BJ (cell line): ENCODE measurements at regions not wholly inside any gene's neighbourhood (a gene's known extent, or its start where the extent isn't known, plus 50 kb on each side); places are given as distances from the start of the nearest gene placed in this dataset.

ENCODE experiments used
- CTCF ChIA-PET: fragments of 350-600 bp; formaldehyde crosslinking; extraction: SDS; loops from one replicate; lab custom pipeline; 2021; ENCODE audit warnings: antibody characterized with exemption, inconsistent platforms; lab: Yijun Ruan, JAX
- POLR2A ChIA-PET: fragments of 300-600 bp; sonication (Branson Sonifier 250); formaldehyde crosslinking; extraction: SDS; loops from one replicate; lab custom pipeline; 2021; ENCODE audit warnings: antibody characterized with exemption; lab: Charles Lee
- DNase-seq: peaks from one replicate; pipeline ENCODE4 v3.0.0-alpha.2; 2011; ENCODE audit warnings: low read depth
- H3K27me3 ChIP-seq: 2 replicates; pipeline ENCODE4 v1.6.0; 2011; ENCODE audit warnings: low read length; ENCODE audit not compliant: control insufficient read depth, insufficient read depth
- H3K36me3 ChIP-seq: 2 replicates; pipeline ENCODE4 v1.5.1; 2011; ENCODE audit warnings: low read length; ENCODE audit not compliant: control insufficient read depth, insufficient read depth
- H3K4me3 ChIP-seq: 2 replicates; pipeline ENCODE4 v1.5.1; 2011; ENCODE audit warnings: low read depth, mild to moderate bottlenecking, control low read depth, low read length
- TF ChIP-seq, protein P1 (sequence below): IDR thresholded peaks from 2 replicates; pipeline ENCODE4 v1.5.1; 2011; ENCODE audit warnings: low read depth, mild to moderate bottlenecking, control low read depth, inconsistent platforms, low read length, moderate library complexity; ENCODE audit not compliant: insufficient read depth

DNA sequence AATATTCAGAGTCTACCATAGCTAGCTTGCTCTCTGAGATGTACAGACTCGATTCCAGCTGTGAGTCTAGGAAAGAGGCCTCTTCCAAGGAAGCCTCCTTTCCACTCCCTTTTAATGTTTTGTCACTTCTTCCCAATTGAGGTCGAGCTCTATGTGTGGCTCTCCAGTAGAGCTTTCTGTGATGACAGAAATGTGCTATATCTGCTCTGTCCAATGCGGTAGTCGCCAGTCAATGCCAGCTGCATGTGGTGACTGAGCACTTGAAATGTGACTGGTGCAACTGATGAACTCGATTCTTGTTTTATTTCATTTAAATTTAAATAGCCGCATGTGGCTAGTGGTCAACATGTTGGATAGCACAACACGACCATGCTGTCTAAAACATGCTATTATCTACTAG lies 387.0 kb upstream of the NRP1 start:
- TF ChIP-seq, protein P1, sequence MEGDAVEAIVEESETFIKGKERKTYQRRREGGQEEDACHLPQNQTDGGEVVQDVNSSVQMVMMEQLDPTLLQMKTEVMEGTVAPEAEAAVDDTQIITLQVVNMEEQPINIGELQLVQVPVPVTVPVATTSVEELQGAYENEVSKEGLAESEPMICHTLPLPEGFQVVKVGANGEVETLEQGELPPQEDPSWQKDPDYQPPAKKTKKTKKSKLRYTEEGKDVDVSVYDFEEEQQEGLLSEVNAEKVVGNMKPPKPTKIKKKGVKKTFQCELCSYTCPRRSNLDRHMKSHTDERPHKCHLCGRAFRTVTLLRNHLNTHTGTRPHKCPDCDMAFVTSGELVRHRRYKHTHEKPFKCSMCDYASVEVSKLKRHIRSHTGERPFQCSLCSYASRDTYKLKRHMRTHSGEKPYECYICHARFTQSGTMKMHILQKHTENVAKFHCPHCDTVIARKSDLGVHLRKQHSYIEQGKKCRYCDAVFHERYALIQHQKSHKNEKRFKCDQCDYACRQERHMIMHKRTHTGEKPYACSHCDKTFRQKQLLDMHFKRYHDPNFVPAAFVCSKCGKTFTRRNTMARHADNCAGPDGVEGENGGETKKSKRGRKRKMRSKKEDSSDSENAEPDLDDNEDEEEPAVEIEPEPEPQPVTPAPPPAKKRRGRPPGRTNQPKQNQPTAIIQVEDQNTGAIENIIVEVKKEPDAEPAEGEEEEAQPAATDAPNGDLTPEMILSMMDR: no peak
- Histone ChIP-seq H3K27me3 (no peaks in the 10 kb centered on the region), H3K36me3 (no peaks in the 10 kb centered on the region), H3K4me3 (no peak overlapping the region)
- POLR2A ChIA-PET: no interaction called here
- no peak for DNase-seq
- CTCF ChIA-PET: interaction anchor here (1.4 kb wide), 1 partner anchor 10 kb away, joined by 4 read pairs; no protein-coding TSS in a partner anchor

DNA sequence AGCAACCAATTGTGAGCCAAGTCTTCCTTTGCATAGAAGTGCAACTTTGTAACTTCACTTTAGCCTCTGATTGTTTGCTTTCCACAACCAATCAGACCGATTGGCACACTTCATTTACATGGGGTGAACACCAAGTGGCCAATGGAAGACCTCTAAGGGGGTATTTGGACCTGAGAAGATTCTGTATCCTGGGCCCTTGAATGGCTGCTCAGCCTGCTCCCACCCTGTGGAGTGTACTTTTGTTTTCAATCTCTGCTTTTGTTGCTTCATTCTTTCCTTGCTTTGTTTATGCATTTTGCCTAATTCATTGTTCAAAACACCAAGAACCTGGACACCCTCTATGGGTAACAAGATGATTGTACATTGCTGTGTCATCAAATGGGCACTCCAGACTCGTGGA lies 385.7 kb upstream of the NRP1 start:
- Histone ChIP-seq H3K36me3 (no peaks in the 10 kb centered on the region), H3K4me3 (no peak overlapping the region), H3K27me3 (no peaks in the 10 kb centered on the region; the same call in 1 of the 2 replicates)
- CTCF ChIA-PET: interaction anchor here (1.4 kb wide), 1 partner anchor 11 kb away, joined by 4 read pairs; no protein-coding TSS in a partner anchor
- TF ChIP-seq, protein P1: no peak
- no peak for DNase-seq
- POLR2A ChIA-PET: no interaction called here

DNA sequence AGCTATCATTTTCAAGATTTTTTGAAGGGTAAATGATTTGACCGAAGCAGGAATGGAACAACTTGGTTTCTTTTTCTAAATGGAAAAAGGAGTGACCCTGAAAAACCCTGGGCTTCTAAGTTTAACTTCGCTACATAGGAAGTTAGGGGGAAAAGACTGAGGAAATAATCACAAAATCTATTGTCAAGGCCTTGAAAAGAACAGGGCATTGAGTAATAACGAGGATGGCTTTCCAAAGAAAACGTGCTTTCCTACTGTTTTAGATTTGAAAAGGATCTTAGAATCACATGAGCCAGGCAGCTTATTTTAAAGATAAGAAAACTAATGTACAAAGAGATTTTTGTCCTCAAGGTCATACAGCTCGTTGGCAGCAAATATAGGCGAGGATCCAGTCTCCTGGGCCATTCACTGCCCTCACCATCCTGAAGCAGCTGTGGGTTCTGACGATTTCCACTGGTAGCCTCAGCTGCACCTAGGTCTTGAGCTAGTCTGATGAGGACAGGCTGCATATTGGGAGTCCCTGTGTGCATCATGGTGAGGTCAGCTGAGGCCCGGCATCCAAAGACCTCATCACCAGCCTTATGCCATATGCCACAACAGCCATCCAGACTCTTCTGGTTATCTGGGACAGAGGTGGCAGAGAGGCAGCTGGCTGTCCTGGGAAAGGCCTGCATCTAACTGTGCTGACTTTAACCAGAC lies 384.7 kb upstream of the NRP1 start:
- H3K4me3 ChIP-seq: no peak overlapping the region
- DNase-seq: no peak
- TF ChIP-seq, protein P1: no peak
- H3K36me3 ChIP-seq: no peaks in the 10 kb centered on the region
- H3K27me3 ChIP-seq: no peaks in the 10 kb centered on the region; the same call in 1 of the 2 replicates
- ChIA-PET CTCF (no interaction called here), POLR2A (no interaction called here)

DNA sequence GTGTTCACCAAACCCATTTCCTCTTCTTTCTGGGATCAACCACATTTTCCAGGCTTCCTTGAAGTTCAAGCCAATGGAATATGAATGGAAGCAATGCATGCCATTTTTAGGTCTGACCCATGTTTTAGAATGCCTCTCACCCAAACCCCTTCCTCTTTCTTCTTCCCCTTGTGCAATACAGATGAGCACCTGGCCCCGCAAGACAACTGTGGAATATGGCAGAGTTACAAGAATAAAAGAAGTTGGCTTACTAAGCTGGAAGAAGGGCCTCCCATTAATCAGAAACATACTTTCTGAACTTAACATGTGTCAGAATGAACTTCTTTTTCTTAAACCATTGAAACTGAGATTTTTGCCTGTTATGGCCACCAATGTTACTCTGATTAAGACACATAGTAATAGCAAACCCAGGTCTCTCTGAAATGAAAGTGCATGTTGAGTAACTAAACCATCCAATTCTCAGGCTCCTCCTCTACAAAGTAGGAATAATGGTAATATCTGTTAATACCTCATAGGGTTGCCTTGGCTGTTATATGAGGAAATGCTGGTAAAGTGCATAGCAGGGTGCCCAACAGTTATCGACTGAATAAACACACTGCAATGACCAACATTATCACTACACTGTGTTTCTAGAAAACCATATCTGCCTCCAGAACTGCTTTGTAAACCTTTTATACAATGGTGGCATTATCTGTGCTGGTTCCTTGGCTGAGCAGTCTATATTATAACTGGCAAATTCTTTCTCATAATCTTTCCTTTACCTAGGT lies 382.2 kb upstream of the NRP1 start:
- no peaks in the 10 kb centered on the region; the same call in 1 of the 2 replicates for H3K27me3 ChIP-seq
- no peak for DNase-seq
- H3K36me3 ChIP-seq: no peaks in the 10 kb centered on the region
- no peak overlapping the region for H3K4me3 ChIP-seq
- TF ChIP-seq, protein P1: no peak
- POLR2A ChIA-PET: no interaction called here
- CTCF ChIA-PET: no interaction called here

DNA sequence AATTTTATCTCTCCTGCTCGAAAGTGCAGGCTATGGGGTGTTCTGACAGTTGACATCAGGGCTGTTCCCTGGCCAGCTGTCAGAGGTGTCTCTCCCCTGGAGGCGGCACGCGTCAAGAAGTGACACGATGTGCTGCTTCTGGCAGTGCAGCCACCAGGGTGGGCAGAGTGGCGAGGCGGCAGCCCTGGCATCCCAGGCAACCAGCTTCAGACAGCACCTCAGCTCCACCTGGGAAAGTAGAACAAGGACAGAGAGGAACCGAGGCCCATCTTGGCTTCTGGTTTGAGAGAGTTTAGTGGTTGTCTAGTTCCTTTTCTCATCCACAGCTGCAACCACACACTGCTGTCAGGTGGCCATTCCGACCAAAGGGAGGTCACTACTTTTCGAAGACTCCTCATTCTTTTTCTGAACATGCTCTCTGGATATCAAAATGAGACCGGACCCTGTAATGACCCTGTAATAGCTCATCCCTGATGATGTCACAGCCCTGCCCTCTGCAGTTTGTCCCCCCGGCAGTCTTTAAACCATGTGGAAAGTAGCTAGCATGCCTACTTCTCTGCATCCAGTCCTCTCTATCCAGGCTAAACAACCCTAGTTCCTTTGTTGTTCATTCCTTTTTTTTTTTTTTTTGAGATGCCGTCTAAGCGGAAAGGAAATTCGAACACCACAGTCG lies 381.0 kb upstream of the NRP1 start:
- POLR2A ChIA-PET: no interaction called here
- TF ChIP-seq, protein P1: no peak
- Histone ChIP-seq H3K4me3 (no peak overlapping the region), H3K27me3 (no peaks in the 10 kb centered on the region; the same call in 1 of the 2 replicates), H3K36me3 (no peaks in the 10 kb centered on the region)
- DNase-seq: no peak
- CTCF ChIA-PET: no interaction called here
